Nucleus accumbens (tissue), 56 donors: ENCODE measurements at regions not wholly inside any gene's neighbourhood (a gene's known extent, or its start where the extent isn't known, plus 50 kb on each side); places are given as distances from the start of the nearest gene placed in this dataset.
"Not testable (repeated sequence)": the region's sequence is repeated elsewhere in the genome, so short reads cannot be mapped to it uniquely, and the experiment has no call there.

ENCODE experiments used
- DNase-seq, 56 donors: peaks; one replicate each; lab custom pipeline; 2025; lab: John Stamatoyannopoulos, UW

DNA sequence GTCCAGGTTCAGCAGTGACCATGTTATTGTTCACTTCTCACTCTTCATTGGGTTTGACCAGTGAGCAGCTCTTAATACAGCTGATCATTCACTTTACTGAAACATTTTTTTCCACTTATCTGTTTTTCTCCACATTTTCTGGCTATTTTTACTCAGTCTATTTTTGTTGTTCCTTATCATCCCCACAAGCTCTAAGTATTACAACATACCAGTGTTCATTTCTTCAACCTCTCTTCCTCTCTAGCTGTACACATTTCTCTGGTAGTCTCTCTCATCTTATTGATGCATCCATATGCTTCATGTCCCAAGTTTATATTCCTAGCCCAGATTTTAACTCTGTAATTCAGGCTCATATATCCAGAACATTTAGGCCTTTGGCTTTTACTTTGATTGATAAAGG, 119.4 kb upstream of the FOLH1 start:
- not testable (repeated sequence) for DNase-seq

GRCh38 chr11:49326651-49327050, 118.2 kb upstream of the FOLH1 start:
- not testable (repeated sequence) for DNase-seq

DNA sequence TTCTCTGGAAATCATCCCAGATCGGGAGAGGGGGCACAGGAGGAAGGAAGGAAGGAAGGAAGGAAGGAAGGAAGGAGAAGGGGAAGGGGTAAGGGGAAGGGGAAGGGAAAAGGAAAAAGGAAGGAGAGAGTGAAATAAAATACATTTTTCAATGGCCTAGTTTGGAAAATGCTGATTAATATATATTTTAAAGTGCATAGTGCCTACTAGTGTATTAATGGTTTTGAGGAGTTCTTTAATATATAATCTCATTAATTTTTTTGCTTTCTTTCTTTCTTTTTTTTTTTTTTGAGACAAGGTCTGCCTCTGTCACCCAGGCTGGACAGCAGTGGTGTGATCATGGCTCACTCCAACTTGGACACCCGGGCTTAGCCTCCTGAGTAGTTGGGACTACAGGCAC, 107.8 kb upstream of the FOLH1 start:
- no peak for DNase-seq

DNA sequence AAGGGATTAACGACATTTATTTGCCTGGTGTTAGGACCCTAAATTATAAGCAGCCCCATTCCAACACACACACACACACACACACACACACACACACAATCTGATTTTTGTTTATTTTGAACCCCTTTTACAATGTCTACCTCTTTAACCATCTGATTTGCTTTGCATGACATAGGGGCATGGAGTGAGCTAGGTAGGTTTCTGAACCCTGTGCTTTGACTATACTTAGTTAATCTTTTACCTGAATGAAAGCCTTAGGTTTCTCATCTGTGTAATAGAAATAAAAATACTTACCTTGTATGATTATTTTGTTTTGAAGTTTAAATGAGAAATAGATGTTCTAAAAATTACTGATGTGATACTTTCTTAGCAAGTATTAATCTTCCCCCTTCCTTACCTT, 94.7 kb upstream of the FOLH1 start:
- no peak for DNase-seq

- no peak for DNase-seq
Observed at GRCh38 chr11:49302360-49302759, 94.0 kb upstream of the FOLH1 start.

GRCh38 chr11:49298017-49298416, 89.6 kb upstream of the FOLH1 start:
- not testable (repeated sequence) for DNase-seq

- not testable (repeated sequence) for DNase-seq
Observed at GRCh38 chr11:49283911-49284310, 75.5 kb upstream of the FOLH1 start.

DNA sequence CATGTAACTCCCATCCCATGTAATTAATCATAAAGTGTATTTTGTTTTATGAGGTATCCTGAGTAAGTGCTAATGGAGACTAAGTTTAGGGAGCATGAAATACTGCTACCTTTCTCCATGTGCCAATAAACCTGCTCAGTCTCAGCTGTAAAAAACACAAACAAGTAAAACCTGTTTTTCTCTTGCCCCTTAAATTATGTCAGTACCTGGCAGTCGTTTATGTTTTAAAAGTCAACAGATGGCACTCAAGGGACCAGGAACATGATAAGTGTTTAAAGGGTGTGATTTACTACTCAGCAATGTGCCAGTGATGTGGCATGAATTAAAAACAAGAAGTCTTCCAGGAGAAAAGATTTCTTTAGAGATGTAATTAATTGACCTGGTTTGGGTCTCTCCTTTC, 74.9 kb upstream of the FOLH1 start:
- DNase-seq: not testable (repeated sequence)

DNA sequence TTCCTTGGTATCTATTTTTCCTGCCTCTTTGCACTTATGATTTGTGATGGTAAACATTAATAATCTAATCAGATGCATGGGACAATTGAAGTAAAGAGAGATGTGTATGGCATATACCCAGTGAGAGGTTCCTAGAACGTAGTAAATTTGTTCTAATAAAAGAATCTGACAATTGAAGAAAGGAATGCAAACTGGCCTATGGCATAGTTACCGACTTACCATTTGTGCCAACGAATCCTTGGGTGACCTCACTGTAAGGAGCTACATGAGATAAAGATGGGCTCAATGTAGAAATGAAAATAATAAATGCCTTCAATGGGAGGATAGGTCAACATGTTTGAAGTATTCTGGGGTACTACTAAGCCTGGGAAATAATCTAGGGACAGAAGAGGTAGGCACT, 73.7 kb upstream of the FOLH1 start:
- DNase-seq: not testable (repeated sequence)

DNA sequence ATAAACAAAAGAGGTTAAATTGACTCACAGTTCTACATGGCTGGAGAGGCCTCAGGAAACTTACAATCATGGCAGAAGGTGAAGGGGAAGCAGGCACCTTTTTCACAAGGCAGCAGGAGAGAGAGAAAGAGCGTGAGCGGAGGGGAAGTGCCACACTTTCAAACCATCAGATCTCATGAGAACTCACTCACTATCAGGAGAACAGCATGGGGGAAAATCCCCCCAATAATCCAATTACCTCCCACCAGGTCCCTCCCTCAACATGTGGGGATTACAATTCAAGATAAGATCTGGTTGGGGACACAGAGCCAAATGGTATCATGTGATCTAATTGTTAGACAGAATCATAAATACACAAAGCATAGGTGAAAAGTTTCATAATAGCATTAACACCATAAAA, 69.5 kb upstream of the FOLH1 start:
- DNase-seq: not testable (repeated sequence)
